ENCODE measurements at regions not wholly inside any gene's neighbourhood (a gene's known extent, or its start where the extent isn't known, plus 50 kb on each side); places are given as distances from the start of the nearest gene placed in this dataset.

- no peak overlapping the region for H3K4me3 ChIP-seq (ENCODE audit: low read depth, low read length)
- no peak for DNase-seq (ENCODE audit: low read depth)
- TF ChIP-seq CTCF (IDR thresholded peaks at IDR 0.05; ENCODE audit: control insufficient read depth, extremely low read depth, insufficient read depth): no peak
These were observed 150.8 kb upstream of the MYCN start for GRCh38 chr2:15789381-15790062.

DNA sequence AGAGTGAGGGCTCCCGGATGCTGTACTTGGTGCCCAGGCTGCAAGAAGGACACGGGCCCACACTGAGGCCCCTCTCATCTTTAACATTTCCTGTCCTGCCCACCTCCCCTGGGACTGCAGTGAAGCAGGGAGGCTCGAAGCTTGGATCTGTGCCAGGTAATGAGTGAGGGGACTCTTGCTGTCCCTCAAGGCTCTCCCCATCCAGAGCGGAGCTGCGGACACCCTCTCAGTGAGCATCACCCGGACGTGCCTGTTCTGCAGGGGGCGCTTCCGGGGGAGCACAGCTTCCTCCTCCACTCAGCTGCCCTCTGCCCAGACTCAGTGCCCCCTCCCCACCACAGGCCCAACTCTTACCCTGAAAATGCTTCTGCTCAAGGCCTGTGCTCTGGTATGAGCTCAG lies 150.0 kb upstream of the MYCN start:
- H3K4me3 ChIP-seq (ENCODE audit: low read depth, low read length): no peak overlapping the region
- DNase-seq (ENCODE audit: low read depth): no peak
- no peak for TF ChIP-seq CTCF (IDR thresholded peaks at IDR 0.05; ENCODE audit: control insufficient read depth, extremely low read depth, insufficient read depth)

DNA sequence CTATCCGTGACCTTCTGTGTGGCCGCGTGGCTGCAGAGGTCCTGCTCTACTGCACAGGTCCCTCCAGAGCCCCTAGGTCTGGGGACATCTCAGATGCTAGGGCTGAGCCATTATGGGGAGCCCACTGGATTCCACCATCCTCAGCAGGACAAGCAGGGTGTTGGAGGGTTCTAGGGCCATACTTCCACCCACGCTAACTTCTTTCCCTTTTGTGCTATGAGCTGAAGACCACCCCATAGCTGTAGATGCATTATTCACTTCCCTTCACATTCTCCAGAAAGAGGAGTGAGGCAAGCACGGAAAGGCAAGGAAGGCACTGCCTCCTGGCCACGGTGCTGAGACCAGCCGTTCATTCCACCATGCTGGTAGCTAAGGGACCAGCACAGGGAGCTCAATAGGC lies 149.5 kb upstream of the MYCN start:
- H3K4me3 ChIP-seq (ENCODE audit: low read depth, low read length): no peak overlapping the region
- no peak for TF ChIP-seq CTCF (IDR thresholded peaks at IDR 0.05; ENCODE audit: control insufficient read depth, extremely low read depth, insufficient read depth)
- DNase-seq (ENCODE audit: low read depth): no peak

DNA sequence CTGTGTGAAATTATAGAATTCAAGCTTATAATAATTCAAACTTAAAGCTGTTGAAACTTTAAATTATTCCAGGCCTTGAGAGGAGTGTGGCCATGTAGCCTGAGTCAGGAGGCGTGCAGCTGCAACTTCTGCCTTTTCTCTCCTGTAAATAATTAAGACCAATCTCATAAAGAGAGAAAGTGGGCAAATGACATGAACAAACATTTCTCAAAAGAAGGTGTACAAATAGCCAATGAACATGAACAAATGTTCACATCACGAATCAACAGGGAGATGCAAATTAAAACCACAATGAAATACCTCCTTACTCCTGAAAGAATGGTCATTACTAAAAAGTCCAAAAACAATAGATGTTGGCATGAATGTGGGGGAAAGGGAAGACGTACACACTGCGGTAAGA lies 149.1 kb upstream of the MYCN start:
- DNase-seq (ENCODE audit: low read depth): no peak

DNA sequence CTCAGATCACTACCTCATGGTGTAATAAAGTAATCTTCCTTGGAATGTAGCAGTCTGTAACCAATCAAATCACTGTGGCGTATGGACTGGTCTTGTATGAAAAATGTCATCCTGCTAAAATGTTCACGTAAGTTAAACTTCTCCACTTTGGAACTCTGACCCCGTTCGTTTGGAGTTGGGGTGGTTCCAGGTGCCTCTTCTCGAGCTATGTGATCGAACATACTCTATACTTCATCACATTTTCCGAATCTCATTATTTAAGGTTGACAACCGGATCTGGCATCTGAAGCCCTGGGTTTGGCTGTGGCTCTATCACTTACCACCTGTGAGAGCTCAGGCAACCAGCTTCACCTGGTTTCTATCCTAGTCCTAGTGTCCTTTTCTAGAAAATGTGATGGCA lies 148.0 kb upstream of the MYCN start:
- DNase-seq (ENCODE audit: low read depth): no peak
- TF ChIP-seq CTCF (IDR thresholded peaks at IDR 0.05; ENCODE audit: control insufficient read depth, extremely low read depth, insufficient read depth): no peak
- H3K4me3 ChIP-seq (ENCODE audit: low read depth, low read length): no peak overlapping the region

More for the DNA sequence above, 149.1 kb upstream of the MYCN start:
- TF ChIP-seq CTCF (IDR thresholded peaks at IDR 0.05; ENCODE audit: control insufficient read depth, extremely low read depth, insufficient read depth): no peak
- H3K4me3 ChIP-seq (ENCODE audit: low read depth, low read length): no peak overlapping the region

DNA sequence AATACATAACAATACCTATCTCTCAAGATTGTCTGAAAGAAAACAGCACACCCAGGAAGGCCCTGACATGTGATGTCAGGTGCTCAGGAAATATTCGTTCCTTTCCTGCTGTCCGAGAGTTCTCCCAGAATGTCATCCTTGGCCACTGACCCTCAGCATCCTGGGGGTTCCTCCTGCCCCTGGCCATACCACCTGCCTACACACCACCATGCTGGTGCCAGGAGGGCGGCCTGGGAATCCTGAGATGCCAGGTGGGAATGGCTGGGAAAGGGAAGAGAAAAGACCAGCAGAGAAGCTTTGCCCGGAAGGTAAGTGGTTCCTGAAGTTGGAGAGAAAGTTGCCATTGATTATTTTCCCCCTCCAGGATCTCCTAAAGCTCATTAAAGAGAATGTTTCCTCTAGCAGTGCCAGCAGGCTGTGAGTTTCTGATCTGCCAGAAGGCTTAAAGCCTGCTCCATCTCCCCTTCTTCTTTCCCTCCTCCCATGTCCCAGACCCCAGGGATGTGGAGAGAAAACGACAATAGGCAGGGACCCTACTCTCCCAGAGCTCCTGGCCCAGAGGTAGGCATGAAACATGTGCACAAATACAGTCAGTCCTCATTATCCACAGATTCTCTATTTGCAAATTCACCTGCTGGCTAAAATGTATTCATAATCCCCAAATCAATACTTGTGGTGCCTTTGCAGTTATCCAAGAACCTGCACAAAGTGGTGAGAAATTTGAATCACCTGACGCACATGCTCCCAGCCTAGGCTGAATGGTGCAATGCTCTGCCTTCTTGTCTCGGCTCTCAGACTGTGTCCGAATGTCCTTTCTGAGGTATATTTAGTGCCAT lies 147.1 kb upstream of the MYCN start:
- no peak overlapping the region for H3K4me3 ChIP-seq (ENCODE audit: low read depth, low read length)
- no peak for DNase-seq (ENCODE audit: low read depth)
- TF ChIP-seq CTCF (IDR thresholded peaks at IDR 0.05; ENCODE audit: control insufficient read depth, extremely low read depth, insufficient read depth): no peak

All from LNCaP clone FGC (cell line).